GM19324 (cell line): ENCODE measurements at regions not wholly inside any gene's neighbourhood (a gene's known extent, or its start where the extent isn't known, plus 50 kb on each side); places are given as distances from the start of the nearest gene placed in this dataset.

ENCODE experiments used
- ATAC-seq: cut with Tn5 transposase; IDR thresholded peaks from one replicate; pipeline ENCODE4 v1.9.1; 2021; ENCODE audit warnings: mild to moderate bottlenecking, moderate library complexity; ENCODE audit not compliant: unreplicated experiment, low FRiP score

GRCh38 chr13:73449252-73449651, 390.4 kb downstream of the KLF5 start:
- no peak for ATAC-seq

- ATAC-seq = no peak
These were observed 381.6 kb downstream of the KLF5 start for GRCh38 chr13:73440296-73440895.

GRCh38 chr13:73433890-73434289, 375.1 kb downstream of the KLF5 start:
- ATAC-seq = no peak

- ATAC-seq = no peak
These were observed 374.7 kb downstream of the KLF5 start for GRCh38 chr13:73433458-73433857.

- no peak for ATAC-seq
These were observed 370.9 kb downstream of the KLF5 start for GRCh38 chr13:73429701-73430100.

GRCh38 chr13:73428706-73429105, 369.9 kb downstream of the KLF5 start:
- ATAC-seq = no peak

- ATAC-seq = no peak
These were observed 369.3 kb downstream of the KLF5 start for GRCh38 chr13:73428137-73428536.

GRCh38 chr13:73422973-73423372, 364.2 kb downstream of the KLF5 start:
- no peak for ATAC-seq

GRCh38 chr13:73421310-73421912, 362.6 kb downstream of the KLF5 start:
- no peak for ATAC-seq

GRCh38 chr13:73419186-73419585, 360.4 kb downstream of the KLF5 start:
- no peak for ATAC-seq

- peak; percentile 63 for ATAC-seq
These were observed 358.3 kb downstream of the KLF5 start for GRCh38 chr13:73417012-73417615.

GRCh38 chr13:73416093-73416492, 357.3 kb downstream of the KLF5 start:
- no peak for ATAC-seq

- no peak for ATAC-seq
These were observed 354.9 kb downstream of the KLF5 start for GRCh38 chr13:73413656-73414055.

GRCh38 chr13:73412933-73413332, 354.1 kb downstream of the KLF5 start:
- ATAC-seq = no peak

GRCh38 chr13:73411067-73411809, 352.4 kb downstream of the KLF5 start:
- no peak for ATAC-seq

GRCh38 chr13:73406454-73406853, 347.6 kb downstream of the KLF5 start:
- no peak for ATAC-seq

- ATAC-seq = no peak
These were observed 345.8 kb downstream of the KLF5 start for GRCh38 chr13:73404581-73404980.

- ATAC-seq = no peak
These were observed 344.7 kb downstream of the KLF5 start for GRCh38 chr13:73403355-73404120.

GRCh38 chr13:73401769-73402168, 343.0 kb downstream of the KLF5 start:
- ATAC-seq = no peak

- ATAC-seq = no peak
These were observed 340.8 kb downstream of the KLF5 start for GRCh38 chr13:73399347-73400216.
